ENCODE measurements at regions not wholly inside any gene's neighbourhood (a gene's known extent, or its start where the extent isn't known, plus 50 kb on each side); places are given as distances from the start of the nearest gene placed in this dataset.
"Not testable (repeated sequence)": the region's sequence is repeated elsewhere in the genome, so short reads cannot be mapped to it uniquely, and the experiment has no call there.

- no peaks in the 10 kb centered on the region for H3K36me3 ChIP-seq
- no peak for DNase-seq
- H3K4me3 ChIP-seq (ENCODE audit: low read depth, low read length), result no peak overlapping the region
Measured at GRCh38 chr3:34675383-34676120, 877.1 kb downstream of the PDCD6IP start.

GRCh38 chr3:34676436-34676835 lies 878.0 kb downstream of the PDCD6IP start:
- no peaks in the 10 kb centered on the region for H3K36me3 ChIP-seq
- peaks cover 3% of the 10 kb centered on the region for H3K9me3 ChIP-seq (ENCODE audit: severe bottlenecking)
- H3K27me3 ChIP-seq (ENCODE audit: insufficient read depth, low read depth, severe bottlenecking), result no peaks in the 10 kb centered on the region
- no peak overlapping the region for H3K4me3 ChIP-seq (ENCODE audit: low read depth, low read length)
- no peak overlapping the region for H3K27ac ChIP-seq
- TF ChIP-seq, protein P1, sequence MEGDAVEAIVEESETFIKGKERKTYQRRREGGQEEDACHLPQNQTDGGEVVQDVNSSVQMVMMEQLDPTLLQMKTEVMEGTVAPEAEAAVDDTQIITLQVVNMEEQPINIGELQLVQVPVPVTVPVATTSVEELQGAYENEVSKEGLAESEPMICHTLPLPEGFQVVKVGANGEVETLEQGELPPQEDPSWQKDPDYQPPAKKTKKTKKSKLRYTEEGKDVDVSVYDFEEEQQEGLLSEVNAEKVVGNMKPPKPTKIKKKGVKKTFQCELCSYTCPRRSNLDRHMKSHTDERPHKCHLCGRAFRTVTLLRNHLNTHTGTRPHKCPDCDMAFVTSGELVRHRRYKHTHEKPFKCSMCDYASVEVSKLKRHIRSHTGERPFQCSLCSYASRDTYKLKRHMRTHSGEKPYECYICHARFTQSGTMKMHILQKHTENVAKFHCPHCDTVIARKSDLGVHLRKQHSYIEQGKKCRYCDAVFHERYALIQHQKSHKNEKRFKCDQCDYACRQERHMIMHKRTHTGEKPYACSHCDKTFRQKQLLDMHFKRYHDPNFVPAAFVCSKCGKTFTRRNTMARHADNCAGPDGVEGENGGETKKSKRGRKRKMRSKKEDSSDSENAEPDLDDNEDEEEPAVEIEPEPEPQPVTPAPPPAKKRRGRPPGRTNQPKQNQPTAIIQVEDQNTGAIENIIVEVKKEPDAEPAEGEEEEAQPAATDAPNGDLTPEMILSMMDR (IDR thresholded peaks at IDR 0.05; ENCODE audit: low read depth, low read length), result no peak
- DNase-seq, result no peak

More at GRCh38 chr3:34675383-34676120, 877.1 kb downstream of the PDCD6IP start:
- Histone ChIP-seq H3K27ac (no peak overlapping the region), H3K9me3 (ENCODE audit: severe bottlenecking) (peaks cover 3% of the 10 kb centered on the region), H3K27me3 (ENCODE audit: insufficient read depth, low read depth, severe bottlenecking) (no peaks in the 10 kb centered on the region)
- TF ChIP-seq, protein P1 (IDR thresholded peaks at IDR 0.05; ENCODE audit: low read depth, low read length), result no peak

DNA sequence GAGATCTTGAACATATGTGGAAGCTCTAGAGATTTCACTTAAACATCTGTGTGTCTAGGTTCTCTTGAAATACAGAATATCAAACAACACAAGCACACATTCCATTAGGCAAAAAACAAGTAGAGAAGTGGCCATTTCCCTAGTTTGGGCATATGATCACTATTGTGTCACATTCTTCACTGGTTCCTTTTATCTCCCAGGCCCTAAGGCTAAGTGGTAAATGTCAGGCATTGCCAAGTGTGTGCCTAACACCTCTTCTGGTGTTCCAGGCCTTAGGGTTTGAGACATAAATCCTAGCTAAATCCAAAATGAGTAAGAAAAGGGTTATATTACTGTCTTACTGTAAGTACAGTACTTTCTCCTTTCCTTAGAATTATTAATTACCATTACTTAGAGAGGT lies 880.1 kb downstream of the PDCD6IP start:
- no peaks in the 10 kb centered on the region for H3K27me3 ChIP-seq (ENCODE audit: insufficient read depth, low read depth, severe bottlenecking)
- peaks cover 3% of the 10 kb centered on the region for H3K9me3 ChIP-seq (ENCODE audit: severe bottlenecking)
- H3K27ac ChIP-seq, result no peak overlapping the region
- no peak overlapping the region for H3K4me3 ChIP-seq (ENCODE audit: low read depth, low read length)
- TF ChIP-seq, protein P1 (IDR thresholded peaks at IDR 0.05; ENCODE audit: low read depth, low read length), result no peak
- no peak for DNase-seq
- no peaks in the 10 kb centered on the region for H3K36me3 ChIP-seq

DNA sequence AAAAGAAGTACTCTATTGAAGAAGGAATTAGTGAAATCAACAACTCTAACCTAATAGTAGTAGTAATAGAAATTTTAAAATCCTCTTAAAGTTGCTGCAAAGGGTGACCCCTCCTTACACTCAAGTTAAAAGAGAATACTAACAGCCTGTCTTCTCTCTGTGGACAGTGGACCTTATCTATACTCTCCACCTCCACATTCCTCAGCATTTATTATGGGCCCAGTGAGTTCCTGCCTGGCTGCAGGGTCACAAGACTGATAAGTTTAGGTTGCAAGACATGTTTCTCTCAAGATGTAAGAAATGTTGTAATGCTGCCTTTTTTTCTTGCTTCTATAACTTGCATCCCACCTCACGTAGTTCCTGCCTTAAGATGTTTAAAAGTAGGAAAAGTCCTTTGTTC lies 880.6 kb downstream of the PDCD6IP start:
- H3K9me3 ChIP-seq (ENCODE audit: severe bottlenecking); H3K27ac ChIP-seq; DNase-seq: not testable (repeated sequence)

GRCh38 chr3:34683851-34684250 lies 885.4 kb downstream of the PDCD6IP start:
- Histone ChIP-seq H3K36me3 (no peaks in the 10 kb centered on the region), H3K27ac (no peak overlapping the region), H3K27me3 (ENCODE audit: insufficient read depth, low read depth, severe bottlenecking) (no peaks in the 10 kb centered on the region), H3K9me3 (ENCODE audit: severe bottlenecking) (peaks cover 3% of the 10 kb centered on the region), H3K4me3 (ENCODE audit: low read depth, low read length) (no peak overlapping the region)
- TF ChIP-seq, protein P1 (IDR thresholded peaks at IDR 0.05; ENCODE audit: low read depth, low read length), result peak; percentile 69
- peak; percentile 75 for DNase-seq

More for the DNA sequence above, 880.6 kb downstream of the PDCD6IP start:
- not testable (repeated sequence) for H3K4me3 ChIP-seq (ENCODE audit: low read depth, low read length); H3K36me3 ChIP-seq; H3K27me3 ChIP-seq (ENCODE audit: insufficient read depth, low read depth, severe bottlenecking)

DNA sequence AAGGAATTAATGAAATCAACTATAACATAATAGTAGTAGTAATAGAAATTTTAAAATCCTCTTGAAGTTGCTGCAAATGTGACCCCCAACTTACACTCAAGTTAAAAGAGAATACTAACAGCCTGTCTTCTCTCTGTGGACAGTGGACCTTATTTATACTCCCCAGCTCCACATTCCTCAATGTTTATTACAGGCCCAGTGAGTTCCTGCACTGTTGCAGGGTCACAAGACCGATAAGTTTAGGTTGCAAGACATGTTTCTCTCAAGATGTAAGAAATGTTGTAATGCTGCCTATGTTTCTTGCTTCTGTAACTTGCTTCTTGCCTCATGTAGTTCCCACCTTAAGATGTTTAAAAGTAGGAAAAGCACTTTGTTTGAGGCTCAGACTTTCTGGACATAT lies 888.1 kb downstream of the PDCD6IP start:
- TF ChIP-seq, protein P1 (IDR thresholded peaks at IDR 0.05; ENCODE audit: low read depth, low read length), result no peak
- H3K36me3 ChIP-seq, result no peaks in the 10 kb centered on the region
- no peak for DNase-seq
- no peak overlapping the region for H3K27ac ChIP-seq
- H3K4me3 ChIP-seq (ENCODE audit: low read depth, low read length), result no peak overlapping the region
- no peaks in the 10 kb centered on the region for H3K27me3 ChIP-seq (ENCODE audit: insufficient read depth, low read depth, severe bottlenecking)
- H3K9me3 ChIP-seq (ENCODE audit: severe bottlenecking), result no peaks in the 10 kb centered on the region

All from WERI-Rb-1 (cell line).